ENCODE measurements at regions not wholly inside any gene's neighbourhood (a gene's known extent, or its start where the extent isn't known, plus 50 kb on each side); places are given as distances from the start of the nearest gene placed in this dataset.

DNA sequence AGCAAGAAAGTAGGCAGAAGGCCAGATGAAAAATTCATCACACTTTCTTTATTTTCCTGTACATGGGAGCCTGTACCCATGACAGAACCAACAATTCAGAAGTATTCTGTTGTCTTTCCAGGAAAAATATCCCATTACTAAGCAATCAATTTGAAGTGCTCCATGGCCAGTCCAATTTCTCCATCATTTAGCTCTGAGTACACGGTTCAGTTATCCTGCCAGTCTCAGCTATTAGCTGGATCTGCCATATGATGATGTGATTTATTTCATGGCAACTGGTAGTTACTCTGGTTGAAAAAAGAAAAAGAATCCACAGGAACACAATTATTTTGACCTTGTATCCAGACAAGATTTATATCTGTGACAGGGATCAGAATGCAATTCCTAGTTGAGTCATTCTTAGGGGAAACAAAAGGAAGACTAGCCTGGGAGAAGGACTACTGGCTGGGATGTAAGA, 70.6 kb upstream of the GORAB start:
- DNase-seq (ENCODE audit: low read depth) = peak; percentile 87

DNA sequence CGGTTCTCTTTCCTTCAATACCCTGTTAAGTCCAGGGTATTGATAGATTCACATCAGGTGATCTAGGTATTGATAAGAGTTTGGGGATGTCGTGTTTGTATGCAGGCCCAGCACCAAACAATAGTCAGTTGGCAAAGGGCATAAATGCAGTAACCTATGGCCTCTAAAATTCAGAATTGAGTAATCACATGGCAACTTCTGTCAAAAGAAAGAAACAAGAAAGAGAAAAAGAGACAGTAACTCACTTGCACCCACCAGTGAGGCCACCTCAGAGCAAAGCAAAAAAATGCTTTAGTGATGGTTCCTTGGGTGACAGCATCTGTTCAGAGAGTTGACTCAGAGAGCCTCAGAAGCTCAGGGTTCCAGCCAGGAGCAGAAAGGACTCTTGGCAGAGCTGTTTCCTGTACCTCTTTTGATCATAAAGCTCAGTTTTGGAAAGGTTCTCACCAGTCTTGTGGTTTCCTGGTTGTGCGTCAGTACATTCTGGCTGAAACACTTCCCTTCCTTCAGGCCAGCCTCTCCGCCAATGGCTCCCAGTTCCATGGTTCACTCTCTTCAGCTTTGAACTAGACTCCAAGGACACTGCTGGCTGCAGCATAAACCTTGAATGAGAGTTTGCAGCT, 70.1 kb upstream of the GORAB start:
- TF ChIP-seq, protein P1, sequence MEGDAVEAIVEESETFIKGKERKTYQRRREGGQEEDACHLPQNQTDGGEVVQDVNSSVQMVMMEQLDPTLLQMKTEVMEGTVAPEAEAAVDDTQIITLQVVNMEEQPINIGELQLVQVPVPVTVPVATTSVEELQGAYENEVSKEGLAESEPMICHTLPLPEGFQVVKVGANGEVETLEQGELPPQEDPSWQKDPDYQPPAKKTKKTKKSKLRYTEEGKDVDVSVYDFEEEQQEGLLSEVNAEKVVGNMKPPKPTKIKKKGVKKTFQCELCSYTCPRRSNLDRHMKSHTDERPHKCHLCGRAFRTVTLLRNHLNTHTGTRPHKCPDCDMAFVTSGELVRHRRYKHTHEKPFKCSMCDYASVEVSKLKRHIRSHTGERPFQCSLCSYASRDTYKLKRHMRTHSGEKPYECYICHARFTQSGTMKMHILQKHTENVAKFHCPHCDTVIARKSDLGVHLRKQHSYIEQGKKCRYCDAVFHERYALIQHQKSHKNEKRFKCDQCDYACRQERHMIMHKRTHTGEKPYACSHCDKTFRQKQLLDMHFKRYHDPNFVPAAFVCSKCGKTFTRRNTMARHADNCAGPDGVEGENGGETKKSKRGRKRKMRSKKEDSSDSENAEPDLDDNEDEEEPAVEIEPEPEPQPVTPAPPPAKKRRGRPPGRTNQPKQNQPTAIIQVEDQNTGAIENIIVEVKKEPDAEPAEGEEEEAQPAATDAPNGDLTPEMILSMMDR (conservative IDR thresholded peaks at IDR 0.05; ENCODE audit: low read length) = no peak
- no peak overlapping the region for H3K4me3 ChIP-seq (ENCODE audit: low read length)
- peak; percentile 98 for DNase-seq (ENCODE audit: low read depth)

More for the DNA sequence above, 70.6 kb upstream of the GORAB start:
- TF ChIP-seq, protein P1 (conservative IDR thresholded peaks at IDR 0.05; ENCODE audit: low read length) = no peak
- H3K4me3 ChIP-seq (ENCODE audit: low read length) = no peak overlapping the region

DNA sequence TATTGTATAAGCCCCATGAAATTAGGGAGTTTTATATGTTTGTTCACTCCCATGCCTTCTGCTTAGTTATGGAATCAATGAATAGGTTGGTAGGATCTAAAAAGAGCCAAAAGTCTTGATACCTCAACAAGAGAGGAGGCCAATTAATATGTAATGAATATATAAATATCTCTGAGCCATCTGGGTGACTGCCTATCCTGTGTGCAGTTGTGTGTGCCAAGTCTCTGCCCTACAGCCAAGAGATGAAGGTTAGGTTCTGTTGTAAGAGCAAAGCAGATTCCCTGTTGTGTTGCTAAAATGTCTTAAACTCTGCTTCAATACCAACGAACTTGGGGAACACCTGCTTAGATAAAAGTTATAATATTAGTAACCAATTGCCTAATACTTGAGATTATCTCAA, 61.8 kb upstream of the GORAB start:
- TF ChIP-seq, protein P1 (conservative IDR thresholded peaks at IDR 0.05; ENCODE audit: low read length) = no peak
- no peak overlapping the region for H3K4me3 ChIP-seq (ENCODE audit: low read length)
- no peak for DNase-seq (ENCODE audit: low read depth)

DNA sequence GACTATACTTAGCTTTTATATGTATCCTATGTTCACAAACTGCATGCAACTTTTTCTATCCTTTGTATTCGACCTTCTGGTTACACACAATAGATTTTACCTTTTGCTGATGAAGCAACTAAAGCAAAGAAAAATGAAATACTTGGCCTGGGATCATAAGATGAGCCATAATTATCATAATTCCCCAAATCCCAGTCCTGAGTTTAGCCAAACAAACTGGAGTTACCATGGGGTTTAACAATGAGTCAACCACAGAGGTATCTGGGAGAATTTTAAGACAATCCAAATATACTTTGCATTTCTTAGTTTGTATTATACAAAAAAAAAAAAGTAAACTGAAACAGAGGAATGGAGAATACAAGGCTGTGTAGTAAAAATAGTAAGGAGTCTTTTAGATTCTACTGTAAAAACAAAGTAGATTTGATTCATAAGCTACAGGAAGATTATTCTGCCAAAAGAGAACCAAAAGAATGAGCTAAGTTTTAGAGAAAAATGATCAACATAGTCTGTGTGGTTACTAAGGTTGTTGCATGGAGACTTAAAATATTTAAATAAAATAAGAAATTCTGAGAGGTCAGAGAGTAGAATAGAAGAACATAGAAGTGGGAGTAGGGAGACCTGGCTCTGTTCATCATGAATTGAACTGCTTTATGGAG, 60.4 kb upstream of the GORAB start:
- no peak overlapping the region for H3K4me3 ChIP-seq (ENCODE audit: low read length)

DNA sequence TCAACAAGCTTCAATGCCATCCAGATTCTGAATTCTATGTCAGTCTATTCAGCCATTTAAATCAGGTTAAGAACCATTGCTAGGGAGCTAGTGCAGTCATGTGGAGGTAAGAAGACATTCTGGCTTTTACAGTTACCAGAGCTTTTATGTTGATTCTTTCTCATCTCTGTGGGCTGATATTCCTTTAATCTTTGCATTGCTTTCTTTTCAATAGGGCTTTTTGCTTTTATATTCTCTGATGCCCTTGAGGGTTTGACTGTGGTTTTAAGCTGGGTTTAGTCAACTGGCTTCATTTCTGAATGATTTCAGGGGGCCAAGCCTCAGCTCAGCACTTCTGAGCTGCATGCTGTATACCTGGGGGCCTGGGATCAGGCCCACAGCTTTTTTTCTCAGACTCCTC, 51.0 kb upstream of the GORAB start:
- H3K4me3 ChIP-seq (ENCODE audit: low read length) = no peak overlapping the region
- TF ChIP-seq, protein P1 (conservative IDR thresholded peaks at IDR 0.05; ENCODE audit: low read length) = no peak
- DNase-seq (ENCODE audit: low read depth) = no peak

More for the DNA sequence above, 60.4 kb upstream of the GORAB start:
- peak; percentile 89 for DNase-seq (ENCODE audit: low read depth)
- TF ChIP-seq, protein P1 (conservative IDR thresholded peaks at IDR 0.05; ENCODE audit: low read length) = no peak
